AG04449 (cell line): ENCODE measurements at regions not wholly inside any gene's neighbourhood (a gene's known extent, or its start where the extent isn't known, plus 50 kb on each side); places are given as distances from the start of the nearest gene placed in this dataset.

Experiments
- CTCF ChIA-PET: fragments of 350-600 bp; formaldehyde crosslinking; extraction: SDS; loops from one replicate; lab custom pipeline; 2021; ENCODE audit warnings: antibody characterized with exemption; lab: Yijun Ruan, JAX
- POLR2A ChIA-PET: fragments of 400-600, 350-600 bp; formaldehyde crosslinking; extraction: SDS; loops from one replicate; lab custom pipeline; 2020; ENCODE audit warnings: antibody characterized with exemption, inconsistent platforms; lab: Yijun Ruan, JAX
- DNase-seq: peaks from one replicate; pipeline ENCODE4 v3.0.0-alpha.2; 2010; ENCODE audit warnings: low read depth, low spot score
- H3K4me3 ChIP-seq: 2 replicates; pipeline ENCODE4 v1.5.1; 2011; ENCODE audit warnings: low read depth, mild to moderate bottlenecking, control low read depth, low read length
- TF ChIP-seq, protein P1 (sequence below): IDR thresholded peaks from one replicate; pipeline ENCODE4 v1.5.1; 2011; ENCODE audit warnings: mild to moderate bottlenecking, moderate library complexity, low read length, control low read depth, inconsistent platforms; ENCODE audit not compliant: insufficient read depth; ENCODE audit errors: missing control alignments

DNA sequence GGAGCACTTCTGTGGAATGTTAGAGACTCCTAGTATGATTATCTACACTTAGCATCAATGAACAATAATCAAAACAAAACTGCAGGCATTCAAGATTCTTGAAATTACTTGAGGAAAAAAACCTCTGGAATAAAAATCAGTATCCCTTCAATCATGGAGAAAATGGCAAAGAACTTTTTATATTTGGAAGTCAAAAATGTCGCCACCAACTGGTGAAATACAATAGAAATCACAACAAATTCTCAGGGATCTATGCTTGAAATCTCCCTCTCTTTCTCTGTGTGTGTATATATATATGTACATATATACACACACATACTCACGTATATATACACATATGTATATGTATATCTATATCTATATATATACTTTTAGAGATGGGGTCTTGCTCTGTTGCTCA, 378.9 kb upstream of the ALCAM start:
- TF ChIP-seq, protein P1, sequence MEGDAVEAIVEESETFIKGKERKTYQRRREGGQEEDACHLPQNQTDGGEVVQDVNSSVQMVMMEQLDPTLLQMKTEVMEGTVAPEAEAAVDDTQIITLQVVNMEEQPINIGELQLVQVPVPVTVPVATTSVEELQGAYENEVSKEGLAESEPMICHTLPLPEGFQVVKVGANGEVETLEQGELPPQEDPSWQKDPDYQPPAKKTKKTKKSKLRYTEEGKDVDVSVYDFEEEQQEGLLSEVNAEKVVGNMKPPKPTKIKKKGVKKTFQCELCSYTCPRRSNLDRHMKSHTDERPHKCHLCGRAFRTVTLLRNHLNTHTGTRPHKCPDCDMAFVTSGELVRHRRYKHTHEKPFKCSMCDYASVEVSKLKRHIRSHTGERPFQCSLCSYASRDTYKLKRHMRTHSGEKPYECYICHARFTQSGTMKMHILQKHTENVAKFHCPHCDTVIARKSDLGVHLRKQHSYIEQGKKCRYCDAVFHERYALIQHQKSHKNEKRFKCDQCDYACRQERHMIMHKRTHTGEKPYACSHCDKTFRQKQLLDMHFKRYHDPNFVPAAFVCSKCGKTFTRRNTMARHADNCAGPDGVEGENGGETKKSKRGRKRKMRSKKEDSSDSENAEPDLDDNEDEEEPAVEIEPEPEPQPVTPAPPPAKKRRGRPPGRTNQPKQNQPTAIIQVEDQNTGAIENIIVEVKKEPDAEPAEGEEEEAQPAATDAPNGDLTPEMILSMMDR: no peak
- CTCF ChIA-PET: no interaction called here
- no peak overlapping the region for H3K4me3 ChIP-seq
- POLR2A ChIA-PET: no interaction called here
- no peak for DNase-seq

DNA sequence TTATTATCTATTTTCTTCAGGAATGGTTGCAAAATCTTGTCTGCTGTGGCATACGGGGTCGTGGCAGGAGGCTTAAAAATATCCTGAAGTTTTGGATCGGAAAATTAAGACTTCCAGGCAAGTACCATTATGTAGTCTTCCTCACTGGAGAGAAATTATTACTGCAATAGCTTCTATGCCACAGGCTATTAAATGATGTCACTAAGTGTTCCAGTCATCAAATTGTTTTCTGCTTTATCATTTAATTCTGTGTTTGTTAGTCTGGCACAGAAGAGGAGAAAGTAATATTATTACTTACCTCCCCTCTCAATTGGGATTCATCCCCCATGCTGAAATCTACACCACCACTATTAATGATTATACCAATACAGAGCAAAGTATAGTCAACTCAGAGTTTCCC, 378.2 kb upstream of the ALCAM start:
- TF ChIP-seq, protein P1: no peak
- ChIA-PET POLR2A (no interaction called here), CTCF (no interaction called here)
- H3K4me3 ChIP-seq: no peak overlapping the region
- DNase-seq: no peak

DNA sequence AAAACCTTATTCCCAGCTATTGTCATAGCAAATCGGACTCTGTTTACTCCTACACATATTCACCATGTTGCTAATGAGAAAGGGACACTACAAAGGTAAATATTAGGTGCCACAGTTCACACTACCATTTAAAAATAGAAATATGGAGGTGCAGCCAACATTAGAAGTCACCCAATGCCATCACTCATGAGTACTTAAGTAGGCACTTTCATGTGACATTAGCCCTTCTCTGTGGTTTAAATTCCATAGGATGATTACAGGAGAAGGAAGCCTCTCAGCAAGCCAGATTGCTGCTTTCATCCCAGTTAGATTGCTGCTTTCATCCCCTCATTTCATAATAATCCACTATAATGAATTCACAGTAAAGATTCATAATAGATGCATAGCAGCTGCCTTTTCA, 376.8 kb upstream of the ALCAM start:
- TF ChIP-seq, protein P1: no peak
- CTCF ChIA-PET: no interaction called here
- POLR2A ChIA-PET: no interaction called here
- no peak for DNase-seq
- no peak overlapping the region for H3K4me3 ChIP-seq

DNA sequence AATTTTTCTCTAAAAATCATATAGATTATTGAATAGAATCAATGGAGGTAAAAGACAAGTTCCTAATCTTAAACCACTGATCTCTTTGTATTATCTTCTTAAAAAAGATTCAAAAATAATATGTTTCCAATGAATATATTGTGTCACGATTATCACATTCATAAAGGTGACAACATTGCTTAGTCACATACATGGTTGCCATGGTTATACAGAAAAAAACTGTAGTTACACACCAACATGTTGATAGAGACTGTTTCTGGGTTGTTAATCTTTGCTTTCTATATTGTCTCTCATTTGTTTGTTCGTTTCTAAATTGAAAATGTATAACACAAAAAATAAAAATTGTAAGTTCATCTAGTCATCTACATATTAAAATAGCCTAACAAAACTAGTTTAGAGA, 376.0 kb upstream of the ALCAM start:
- TF ChIP-seq, protein P1: no peak
- no peak overlapping the region for H3K4me3 ChIP-seq
- ChIA-PET POLR2A (no interaction called here), CTCF (no interaction called here)
- DNase-seq: no peak

DNA sequence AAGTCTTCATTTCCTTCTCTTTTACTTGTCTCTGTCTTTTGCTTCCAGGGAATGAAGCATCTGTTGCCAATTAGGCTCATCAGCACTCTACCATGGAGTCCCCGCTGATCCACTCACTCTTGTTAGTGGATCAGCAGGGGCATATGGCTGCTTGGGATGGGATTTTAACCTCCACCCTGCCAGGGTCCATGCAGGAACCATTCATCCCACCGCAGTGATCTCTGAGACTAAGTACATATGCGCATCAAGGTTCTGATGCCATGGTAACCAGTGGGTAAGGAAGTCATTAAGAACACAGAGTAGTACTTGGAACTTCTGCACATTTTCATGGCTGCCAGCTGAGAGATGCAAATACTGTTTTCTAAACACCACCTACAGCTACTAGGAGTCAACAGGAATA, 374.0 kb upstream of the ALCAM start:
- TF ChIP-seq, protein P1: no peak
- POLR2A ChIA-PET: no interaction called here
- no peak overlapping the region for H3K4me3 ChIP-seq
- DNase-seq: no peak
- CTCF ChIA-PET: no interaction called here

DNA sequence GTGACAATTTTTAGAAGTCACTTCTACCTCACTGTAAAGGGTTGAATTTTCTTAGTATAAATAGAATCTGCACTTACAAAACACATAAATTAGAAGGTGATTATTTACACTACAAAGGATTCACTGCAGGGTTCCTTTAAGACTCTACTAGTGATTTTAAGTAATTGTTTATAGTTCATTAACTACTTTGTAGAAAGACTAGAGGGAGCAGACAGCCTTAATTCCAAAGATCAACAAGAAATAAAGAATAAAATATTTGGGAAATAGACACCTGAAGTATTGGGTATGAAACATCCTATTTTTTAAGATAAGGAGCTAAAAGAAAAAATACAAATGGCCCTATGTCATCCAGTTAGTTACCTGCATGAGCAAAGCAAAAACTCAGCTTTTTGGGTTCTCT, 360.5 kb upstream of the ALCAM start:
- CTCF ChIA-PET: interaction anchor here (0.8 kb wide), 1 partner anchor 9 kb away, joined by 3 read pairs; no protein-coding TSS in a partner anchor
- no peak overlapping the region for H3K4me3 ChIP-seq
- POLR2A ChIA-PET: no interaction called here
- DNase-seq: no peak
- TF ChIP-seq, protein P1: no peak
